B cell (primary cell): ENCODE measurements at regions not wholly inside any gene's neighbourhood (a gene's known extent, or its start where the extent isn't known, plus 50 kb on each side); places are given as distances from the start of the nearest gene placed in this dataset.

Experiments
- ATAC-seq: fragments of 200-7000 bp; cut with Tn5 transposase; one replicate; pipeline ENCODE4 v1.10.0; 2021; ENCODE audit warnings: low read depth, mild to moderate bottlenecking, moderate number of reproducible peaks, moderate library complexity
- CTCF ChIA-PET: fragments of 350-600 bp; sonication (Branson Sonifier 250); formaldehyde crosslinking; loops from one replicate; lab custom pipeline; 2021; ENCODE audit warnings: antibody characterized with exemption, inconsistent platforms; lab: Charles Lee
- POLR2A ChIA-PET: fragments of 350-600 bp; sonication (Branson Sonifier 250); formaldehyde crosslinking; loops from one replicate; lab custom pipeline; 2021; ENCODE audit warnings: antibody characterized with exemption; lab: Charles Lee
- DNase-seq: peaks from one replicate; pipeline ENCODE4 v3.0.0; 2013
- H2AFZ ChIP-seq: 2 replicates; pipeline ENCODE4 v1.6.1; 2012; ENCODE audit warnings: mild to moderate bottlenecking, low read depth, low read length; ENCODE audit not compliant: insufficient read depth, poor library complexity, severe bottlenecking
- H3K27ac ChIP-seq, 2 donors: 1 replicate in 1 of 2; 2 replicates in 1 of 2; pipeline ENCODE4 v1.5.1; 2012 to 2013; ENCODE audit warnings: low read length in 2 of 2, mild to moderate bottlenecking in 2 of 2, moderate library complexity in 1 of 2
- H3K27me3 ChIP-seq, 4 experiments: fragments of 200-600 bp in 1 of 4; sonication (generic) in 1 of 4; replicated peaks in 1 of 4; 1 replicate in 2 of 4; 2 replicates in 2 of 4; pipeline versions ENCODE4 v1.6.1 to v1.7.0; 2013 to 2016; ENCODE audit warnings: low read length in 3 of 4, mild to moderate bottlenecking in 2 of 4, mixed read lengths in 1 of 4, moderate library complexity in 1 of 4; ENCODE audit not compliant: insufficient read depth in 4 of 4, control insufficient read depth in 3 of 4; ENCODE audit errors: control extremely low read depth in 1 of 4
- H3K36me3 ChIP-seq, 2 experiments: replicated peaks in 1 of 2; 1 replicate in 1 of 2; 2 replicates in 1 of 2; pipeline versions ENCODE4 v1.6.1 to v1.7.1; 2013; ENCODE audit warnings: low read length in 1 of 2; ENCODE audit not compliant: insufficient read depth in 2 of 2, control insufficient read depth in 1 of 2; ENCODE audit errors: control extremely low read depth in 1 of 2, extremely low read depth in 1 of 2
- H3K4me1 ChIP-seq, 2 donors: fragments of 200-600 bp in 1 of 2; sonication (generic) in 1 of 2; 1 replicate in 1 of 2; 2 replicates in 1 of 2; pipeline versions ENCODE4 v1.5.1 to v1.6.1; 2013 to 2017; ENCODE audit warnings: low read length in 2 of 2; ENCODE audit not compliant: control insufficient read depth in 2 of 2, insufficient read depth in 2 of 2
- H3K4me2 ChIP-seq: replicated peaks from 2 replicates; pipeline ENCODE3; 2012; ENCODE audit warnings: mild to moderate bottlenecking, low read depth, low read length; ENCODE audit not compliant: poor library complexity, severe bottlenecking
- H3K4me3 ChIP-seq, 5 experiments: fragments of 200-600 bp in 1 of 5; sonication (generic) in 1 of 5; 1 replicate in 3 of 5; 2 replicates in 2 of 5; pipeline versions ENCODE4 v1.5.1 to v1.7.0; 2011 to 2016; ENCODE audit warnings: low read length in 4 of 5, mild to moderate bottlenecking in 4 of 5, low read depth in 2 of 5, control low read depth in 1 of 5, moderate library complexity in 1 of 5; ENCODE audit not compliant: insufficient read depth in 1 of 5; ENCODE audit errors: control extremely low read depth in 1 of 5, extremely low read depth in 1 of 5
- H3K79me2 ChIP-seq: fragments of 200-600 bp; sonication (generic); one replicate; pipeline ENCODE4 v1.6.0; 2016; ENCODE audit warnings: low read length; ENCODE audit not compliant: control insufficient read depth, insufficient read depth
- H3K9ac ChIP-seq: fragments of 200-600 bp; sonication (generic); 2 replicates; pipeline ENCODE4 v1.6.1; 2017; ENCODE audit warnings: mild to moderate bottlenecking, low read length, moderate library complexity
- H3K9me3 ChIP-seq, 3 donors: one replicate each; pipeline versions ENCODE4 v1.6.1 to v1.7.1; 2013; ENCODE audit warnings: low read length in 2 of 3; ENCODE audit not compliant: control insufficient read depth in 2 of 3, insufficient read depth in 1 of 3; ENCODE audit errors: control extremely low read depth in 1 of 3
- H4K20me1 ChIP-seq: 2 replicates; pipeline ENCODE4 v1.6.0; 2012; ENCODE audit warnings: mild to moderate bottlenecking, low read length; ENCODE audit not compliant: insufficient read depth, control insufficient read depth, poor library complexity, severe bottlenecking
- H3K27ac Mint-ChIP-seq: one replicate; pipeline ENCODE4 v1.8.0; 2021; ENCODE audit warnings: mixed read lengths
- H3K27me3 Mint-ChIP-seq: one replicate; pipeline ENCODE4 v1.8.0; 2021; ENCODE audit warnings: mixed read lengths
- H3K4me1 Mint-ChIP-seq: one replicate; pipeline ENCODE4 v1.8.0; 2021; ENCODE audit warnings: mixed read lengths
- H3K4me3 Mint-ChIP-seq: one replicate; pipeline ENCODE4 v1.8.0; 2021; ENCODE audit warnings: mixed read lengths
- H3K9me3 Mint-ChIP-seq: one replicate; pipeline ENCODE4 v1.8.0; 2022; ENCODE audit warnings: mixed read lengths; ENCODE audit not compliant: insufficient read depth
- CTCF ChIP-seq: fragments of 200-600 bp; IDR thresholded peaks from one replicate; pipeline ENCODE4 v1.8.0; 2022; ENCODE audit warnings: antibody characterized with exemption, mild to moderate bottlenecking
- EZH2 ChIP-seq: IDR thresholded peaks from 2 replicates; pipeline ENCODE4 v1.6.1; 2012; ENCODE audit warnings: borderline replicate concordance, low read depth, mild to moderate bottlenecking, moderate library complexity, low read length; ENCODE audit not compliant: insufficient read depth, poor library complexity, severe bottlenecking
- WGBS: methylation state at CpG from one replicate; pipeline ENCODE4 v1.1.5; 2013; ENCODE audit warnings: missing lambda C conversion rate; ENCODE audit not compliant: insufficient coverage; 5-methylcytosine and 5-hydroxymethylcytosine counted together
- intact Hi-C: fragments of 100-400 bp; cut with micrococcal nuclease; formaldehyde crosslinking; loops from one replicate; pipeline ENCODE4 v1.10.0; 2022

GRCh38 chr1:193932979-193933378 lies 746.6 kb upstream of the B3GALT2 start:
- no peaks in the 10 kb centered on the region for H3K79me2 ChIP-seq

GRCh38 chr1:193931356-193931755 lies 744.9 kb upstream of the B3GALT2 start:
- ChIA-PET POLR2A (no interaction called here), CTCF (no interaction called here)
- H3K4me1 Mint-ChIP-seq, result no peaks in the 10 kb centered on the region
- no peak overlapping the region for H3K4me2 ChIP-seq
- H3K9ac ChIP-seq, result no peak overlapping the region
- no peak for TF ChIP-seq CTCF
- no peak for TF ChIP-seq EZH2
- ATAC-seq (no peak), DNase-seq (no peak)
- H3K27ac Mint-ChIP-seq, result no peak overlapping the region
- H3K27ac ChIP-seq, result no peak overlapping the region
- H3K9me3 Mint-ChIP-seq, result no peaks in the 10 kb centered on the region
- H3K4me1 ChIP-seq, result no peaks in the 10 kb centered on the region
- intact Hi-C loops, result no loop called here
- no peaks in the 10 kb centered on the region for H3K79me2 ChIP-seq
- peaks cover 0 to 13% (median 1%) of the 10 kb centered on the region in 3 donors for H3K9me3 ChIP-seq
- no peaks in the 10 kb centered on the region for H3K27me3 ChIP-seq
- no peaks in the 10 kb centered on the region for H3K36me3 ChIP-seq
- H3K27me3 Mint-ChIP-seq, result no peaks in the 10 kb centered on the region
- H3K4me3 ChIP-seq, result no peak overlapping the region
- no peaks in the 10 kb centered on the region for H4K20me1 ChIP-seq
- no peak overlapping the region for H2AFZ ChIP-seq
- H3K4me3 Mint-ChIP-seq, result no peak overlapping the region
- WGBS, result no CpG with 5 or more reads among the region's 8 CpGs

More at GRCh38 chr1:193932979-193933378, 746.6 kb upstream of the B3GALT2 start:
- H3K4me2 ChIP-seq, result no peak overlapping the region
- no CpG with 5 or more reads among the region's 2 CpGs for WGBS
- H3K27me3 Mint-ChIP-seq, result no peaks in the 10 kb centered on the region
- TF ChIP-seq CTCF (no peak), EZH2 (no peak)
- H3K4me3 Mint-ChIP-seq, result no peak overlapping the region
- no peaks in the 10 kb centered on the region for H3K9me3 Mint-ChIP-seq
- H3K9ac ChIP-seq, result no peak overlapping the region
- H3K4me1 ChIP-seq, result no peaks in the 10 kb centered on the region
- ChIA-PET POLR2A (no interaction called here), CTCF (no interaction called here)
- H3K4me3 ChIP-seq, result no peak overlapping the region
- ATAC-seq, result no peak
- H3K36me3 ChIP-seq, result no peaks in the 10 kb centered on the region
- H3K9me3 ChIP-seq, result peaks cover 0 to 1% (median under 1%) of the 10 kb centered on the region in 3 donors
- no peaks in the 10 kb centered on the region for H3K4me1 Mint-ChIP-seq
- H3K27ac ChIP-seq, result no peak overlapping the region
- H4K20me1 ChIP-seq, result no peaks in the 10 kb centered on the region
- DNase-seq, result no peak
- no peak overlapping the region for H2AFZ ChIP-seq
- intact Hi-C loops, result no loop called here
- H3K27me3 ChIP-seq, result no peaks in the 10 kb centered on the region
- H3K27ac Mint-ChIP-seq, result no peak overlapping the region
